NCI-H2196 (cell line): ENCODE measurements at regions not wholly inside any gene's neighbourhood (a gene's known extent, or its start where the extent isn't known, plus 50 kb on each side); places are given as distances from the start of the nearest gene placed in this dataset.

Experiments used
- DNase-seq: peaks from one replicate; lab custom pipeline; 2025; ENCODE audit not compliant: unreplicated experiment; lab: John Stamatoyannopoulos, UW

- DNase-seq = no peak
Observed at GRCh38 chr9:129349665-129349947, 171.5 kb upstream of the IER5L start.

GRCh38 chr9:129348890-129349664 is 171.0 kb upstream of the IER5L start:
- no peak for DNase-seq

- DNase-seq = no peak
Observed at GRCh38 chr9:129347316-129348120, 169.5 kb upstream of the IER5L start.

- no peak for DNase-seq
Observed at GRCh38 chr9:129346046-129346445, 168.0 kb upstream of the IER5L start.

GRCh38 chr9:129344641-129345495 is 166.8 kb upstream of the IER5L start:
- no peak for DNase-seq

- no peak for DNase-seq
Observed at GRCh38 chr9:129343424-129344375, 165.6 kb upstream of the IER5L start.

- no peak for DNase-seq
Observed at GRCh38 chr9:129342591-129343423, 164.7 kb upstream of the IER5L start.

GRCh38 chr9:129341987-129342348 is 163.9 kb upstream of the IER5L start:
- DNase-seq = no peak

GRCh38 chr9:129341171-129341986 is 163.3 kb upstream of the IER5L start:
- no peak for DNase-seq

GRCh38 chr9:129340427-129341170 is 162.5 kb upstream of the IER5L start:
- no peak for DNase-seq

- no peak for DNase-seq
Observed at GRCh38 chr9:129339539-129340157, 161.6 kb upstream of the IER5L start.

GRCh38 chr9:129338724-129339430 is 160.8 kb upstream of the IER5L start:
- DNase-seq = no peak

GRCh38 chr9:129337336-129338140 is 159.5 kb upstream of the IER5L start:
- DNase-seq = no peak

- DNase-seq = no peak
Observed at GRCh38 chr9:129336601-129337331, 158.7 kb upstream of the IER5L start.

GRCh38 chr9:129336130-129336528 is 158.1 kb upstream of the IER5L start:
- no peak for DNase-seq
